ENCODE measurements at regions not wholly inside any gene's neighbourhood (a gene's known extent, or its start where the extent isn't known, plus 50 kb on each side); places are given as distances from the start of the nearest gene placed in this dataset.
"Not testable (repeated sequence)": the region's sequence is repeated elsewhere in the genome, so short reads cannot be mapped to it uniquely, and the experiment has no call there.

GRCh38 chr2:109724533-109725460, 69.3 kb upstream of the RGPD5 start:
- peak overlapping the region in 1 of 2 donors; percentile 5 for H3K27ac ChIP-seq (ENCODE audit: low read depth in 2 of 2, low read length in 1 of 2)
- no peaks in the 10 kb centered on the region for H3K9me3 ChIP-seq (ENCODE audit: control insufficient read depth in 2 of 2, insufficient read depth in 1 of 2, low read depth in 1 of 2, low read length in 1 of 2)
- H3K4me3 ChIP-seq (ENCODE audit: low read depth in 1 of 2, low read length in 2 of 2) = no peak overlapping the region
- peaks cover 0 to 9% of the 10 kb centered on the region in 2 donors for H3K4me1 ChIP-seq (ENCODE audit: control insufficient read depth in 2 of 2, insufficient read depth in 2 of 2, low read length in 1 of 2)
- WGBS, 2 donors = 62 to 72% methylated on average over 9 of the region's 9 CpGs
- H3K36me3 ChIP-seq (ENCODE audit: control insufficient read depth in 2 of 2, insufficient read depth in 2 of 2, low read length in 1 of 2) = no peaks in the 10 kb centered on the region
- no peaks in the 10 kb centered on the region for H3K27me3 ChIP-seq (ENCODE audit: control insufficient read depth in 1 of 2, insufficient read depth in 2 of 2, low read length in 2 of 2)

- WGBS, 2 donors = 59 to 64% methylated on average over 16 of the region's 16 CpGs
- H3K4me1 ChIP-seq (ENCODE audit: control insufficient read depth in 2 of 2, insufficient read depth in 2 of 2, low read length in 1 of 2) = peaks cover 0 to 9% of the 10 kb centered on the region in 2 donors
- no peaks in the 10 kb centered on the region for H3K27me3 ChIP-seq (ENCODE audit: control insufficient read depth in 1 of 2, insufficient read depth in 2 of 2, low read length in 2 of 2)
- no peak overlapping the region for H3K27ac ChIP-seq (ENCODE audit: low read depth in 2 of 2, low read length in 1 of 2)
- no peaks in the 10 kb centered on the region for H3K9me3 ChIP-seq (ENCODE audit: control insufficient read depth in 2 of 2, insufficient read depth in 1 of 2, low read depth in 1 of 2, low read length in 1 of 2)
- H3K36me3 ChIP-seq (ENCODE audit: control insufficient read depth in 2 of 2, insufficient read depth in 2 of 2, low read length in 1 of 2) = no peaks in the 10 kb centered on the region
- H3K4me3 ChIP-seq (ENCODE audit: low read depth in 1 of 2, low read length in 2 of 2) = no peak overlapping the region
Observed at GRCh38 chr2:109726379-109727270, 67.5 kb upstream of the RGPD5 start.

- H3K4me1 ChIP-seq (ENCODE audit: control insufficient read depth in 2 of 2, insufficient read depth in 2 of 2, low read length in 1 of 2) = peaks cover 0 to 6% of the 10 kb centered on the region in 2 donors
- H3K36me3 ChIP-seq (ENCODE audit: control insufficient read depth in 2 of 2, insufficient read depth in 2 of 2, low read length in 1 of 2) = no peaks in the 10 kb centered on the region
- H3K27ac ChIP-seq (ENCODE audit: low read depth in 2 of 2, low read length in 1 of 2) = no peak overlapping the region
- WGBS, 2 donors = 86 to 94% methylated on average over 4 of the region's 4 CpGs
- H3K9me3 ChIP-seq (ENCODE audit: control insufficient read depth in 2 of 2, insufficient read depth in 1 of 2, low read depth in 1 of 2, low read length in 1 of 2) = no peaks in the 10 kb centered on the region
- H3K4me3 ChIP-seq (ENCODE audit: low read depth in 1 of 2, low read length in 2 of 2) = no peak overlapping the region
- H3K27me3 ChIP-seq (ENCODE audit: control insufficient read depth in 1 of 2, insufficient read depth in 2 of 2, low read length in 2 of 2) = no peaks in the 10 kb centered on the region
Observed at GRCh38 chr2:109727929-109728447, 66.1 kb upstream of the RGPD5 start.

- WGBS, 2 donors = 93 to 94% methylated on average over 14 of the region's 14 CpGs
- H3K4me1 ChIP-seq (ENCODE audit: control insufficient read depth in 2 of 2, insufficient read depth in 2 of 2, low read length in 1 of 2); H3K27me3 ChIP-seq (ENCODE audit: control insufficient read depth in 1 of 2, insufficient read depth in 2 of 2, low read length in 2 of 2); H3K36me3 ChIP-seq (ENCODE audit: control insufficient read depth in 2 of 2, insufficient read depth in 2 of 2, low read length in 1 of 2); H3K27ac ChIP-seq (ENCODE audit: low read depth in 2 of 2, low read length in 1 of 2); H3K4me3 ChIP-seq (ENCODE audit: low read depth in 1 of 2, low read length in 2 of 2); H3K9me3 ChIP-seq (ENCODE audit: control insufficient read depth in 2 of 2, insufficient read depth in 1 of 2, low read depth in 1 of 2, low read length in 1 of 2): not testable (repeated sequence)
Observed at GRCh38 chr2:109733746-109734145, 60.4 kb upstream of the RGPD5 start.

GRCh38 chr2:109736177-109736827, 57.8 kb upstream of the RGPD5 start:
- Histone ChIP-seq H3K9me3 (ENCODE audit: control insufficient read depth in 2 of 2, insufficient read depth in 1 of 2, low read depth in 1 of 2, low read length in 1 of 2) (no peaks in the 10 kb centered on the region), H3K27ac (ENCODE audit: low read depth in 2 of 2, low read length in 1 of 2) (peak overlapping the region; percentile 14 to 49), H3K27me3 (ENCODE audit: control insufficient read depth in 1 of 2, insufficient read depth in 2 of 2, low read length in 2 of 2) (no peaks in the 10 kb centered on the region), H3K4me3 (ENCODE audit: low read depth in 1 of 2, low read length in 2 of 2) (no peak overlapping the region), H3K4me1 (ENCODE audit: control insufficient read depth in 2 of 2, insufficient read depth in 2 of 2, low read length in 1 of 2) (no peaks in the 10 kb centered on the region), H3K36me3 (ENCODE audit: control insufficient read depth in 2 of 2, insufficient read depth in 2 of 2, low read length in 1 of 2) (no peaks in the 10 kb centered on the region)
- WGBS, 2 donors = 32 to 34% methylated on average over 15 of the region's 15 CpGs
